GM15510 (cell line): ENCODE measurements at regions not wholly inside any gene's neighbourhood (a gene's known extent, or its start where the extent isn't known, plus 50 kb on each side); places are given as distances from the start of the nearest gene placed in this dataset.

Source experiments
- POLR2A ChIP-seq: IDR thresholded peaks from 3 replicates; pipeline ENCODE4 v1.6.1; 2011; ENCODE audit warnings: borderline replicate concordance; ENCODE audit not compliant: insufficient read length; ENCODE audit errors: extremely low read depth

- no peak for TF ChIP-seq POLR2A
Measured at GRCh38 chr15:62854420-62855084, 188.0 kb upstream of the TPM1 start.

GRCh38 chr15:62855085-62855476 lies 187.5 kb upstream of the TPM1 start:
- TF ChIP-seq POLR2A = no peak

- TF ChIP-seq POLR2A = no peak
Measured at GRCh38 chr15:62856466-62857246, 185.9 kb upstream of the TPM1 start.

- TF ChIP-seq POLR2A = no peak
Measured at GRCh38 chr15:62857411-62857853, 185.1 kb upstream of the TPM1 start.

GRCh38 chr15:62858343-62858742 lies 184.2 kb upstream of the TPM1 start:
- TF ChIP-seq POLR2A = no peak

GRCh38 chr15:62862717-62863116 lies 179.8 kb upstream of the TPM1 start:
- no peak for TF ChIP-seq POLR2A

GRCh38 chr15:62866366-62866765 lies 176.2 kb upstream of the TPM1 start:
- no peak for TF ChIP-seq POLR2A

- TF ChIP-seq POLR2A = no peak
Measured at GRCh38 chr15:62867844-62868243, 174.7 kb upstream of the TPM1 start.

GRCh38 chr15:62868507-62868906 lies 174.0 kb upstream of the TPM1 start:
- TF ChIP-seq POLR2A = no peak

- no peak for TF ChIP-seq POLR2A
Measured at GRCh38 chr15:62869116-62869515, 173.4 kb upstream of the TPM1 start.

GRCh38 chr15:62870216-62870615 lies 172.3 kb upstream of the TPM1 start:
- TF ChIP-seq POLR2A = no peak

GRCh38 chr15:62873203-62873602 lies 169.3 kb upstream of the TPM1 start:
- TF ChIP-seq POLR2A = no peak

GRCh38 chr15:62874064-62874463 lies 168.5 kb upstream of the TPM1 start:
- no peak for TF ChIP-seq POLR2A

- no peak for TF ChIP-seq POLR2A
Measured at GRCh38 chr15:62874959-62875625, 167.5 kb upstream of the TPM1 start.

GRCh38 chr15:62875626-62876021 lies 166.9 kb upstream of the TPM1 start:
- TF ChIP-seq POLR2A = no peak
